ENCODE measurements at regions not wholly inside any gene's neighbourhood (a gene's known extent, or its start where the extent isn't known, plus 50 kb on each side); places are given as distances from the start of the nearest gene placed in this dataset.

DNA sequence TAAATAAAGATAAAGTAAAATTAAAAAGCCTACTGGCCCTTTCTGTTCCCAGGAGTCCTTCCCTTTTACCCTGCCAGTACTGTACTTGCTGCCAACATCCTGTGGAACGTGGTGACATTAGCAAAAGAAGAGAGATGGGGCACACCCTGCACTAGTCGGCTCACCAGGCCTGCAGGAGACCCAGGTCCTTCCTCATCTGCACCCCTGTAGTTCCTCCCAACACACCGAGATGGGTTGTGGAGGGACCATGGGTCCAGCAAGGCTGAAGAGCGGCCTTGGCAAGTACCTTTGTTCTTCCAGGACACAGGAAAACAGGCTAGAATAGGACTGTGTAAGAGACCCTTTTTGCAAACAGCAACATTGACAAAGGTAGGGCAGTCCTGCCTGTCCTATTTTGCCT is 98.7 kb upstream of the TMPRSS2 start:
- POLR2A ChIA-PET: no interaction called here
- CTCF ChIA-PET: no interaction called here
- Histone ChIP-seq H3K27ac (ENCODE audit: low read depth, low read length) (no peak overlapping the region), H3K27me3 (ENCODE audit: control insufficient read depth, insufficient read depth, low read length) (peaks cover 23% of the 10 kb centered on the region), H3K9me3 (ENCODE audit: control insufficient read depth, insufficient read depth, low read length) (no peaks in the 10 kb centered on the region), H3K4me3 (ENCODE audit: low read depth, low read length) (no peak overlapping the region)
- TF ChIP-seq CTCF (IDR thresholded peaks at IDR 0.05; ENCODE audit: low read depth, low read length): no peak
- no peak for DNase-seq (ENCODE audit: low read depth, low spot score)

DNA sequence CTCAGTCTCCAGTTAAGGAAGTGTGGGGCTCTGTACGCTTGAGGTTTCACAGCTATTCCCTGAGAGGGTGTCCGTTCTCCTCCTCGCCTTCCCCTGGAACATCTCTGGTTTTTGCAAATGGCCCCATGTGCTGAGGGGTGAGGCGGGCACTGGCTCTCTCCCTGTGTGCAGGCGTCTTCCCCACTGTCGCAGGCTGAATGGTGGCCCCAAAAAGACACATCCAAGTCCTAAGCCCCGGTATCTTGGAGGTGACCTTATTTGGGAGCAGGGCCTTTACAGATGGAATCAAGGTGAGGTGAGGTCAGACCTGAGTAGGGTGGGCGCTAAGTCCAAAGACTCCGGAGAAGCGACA is 98.0 kb upstream of the TMPRSS2 start:
- no peak for TF ChIP-seq CTCF (IDR thresholded peaks at IDR 0.05; ENCODE audit: low read depth, low read length)
- DNase-seq (ENCODE audit: low read depth, low spot score): no peak
- no peak overlapping the region for H3K4me3 ChIP-seq (ENCODE audit: low read depth, low read length)
- H3K27ac ChIP-seq (ENCODE audit: low read depth, low read length): no peak overlapping the region
- ChIA-PET POLR2A (no interaction called here), CTCF (no interaction called here)
- H3K27me3 ChIP-seq (ENCODE audit: control insufficient read depth, insufficient read depth, low read length): peaks cover 17% of the 10 kb centered on the region
- H3K9me3 ChIP-seq (ENCODE audit: control insufficient read depth, insufficient read depth, low read length): no peaks in the 10 kb centered on the region

DNA sequence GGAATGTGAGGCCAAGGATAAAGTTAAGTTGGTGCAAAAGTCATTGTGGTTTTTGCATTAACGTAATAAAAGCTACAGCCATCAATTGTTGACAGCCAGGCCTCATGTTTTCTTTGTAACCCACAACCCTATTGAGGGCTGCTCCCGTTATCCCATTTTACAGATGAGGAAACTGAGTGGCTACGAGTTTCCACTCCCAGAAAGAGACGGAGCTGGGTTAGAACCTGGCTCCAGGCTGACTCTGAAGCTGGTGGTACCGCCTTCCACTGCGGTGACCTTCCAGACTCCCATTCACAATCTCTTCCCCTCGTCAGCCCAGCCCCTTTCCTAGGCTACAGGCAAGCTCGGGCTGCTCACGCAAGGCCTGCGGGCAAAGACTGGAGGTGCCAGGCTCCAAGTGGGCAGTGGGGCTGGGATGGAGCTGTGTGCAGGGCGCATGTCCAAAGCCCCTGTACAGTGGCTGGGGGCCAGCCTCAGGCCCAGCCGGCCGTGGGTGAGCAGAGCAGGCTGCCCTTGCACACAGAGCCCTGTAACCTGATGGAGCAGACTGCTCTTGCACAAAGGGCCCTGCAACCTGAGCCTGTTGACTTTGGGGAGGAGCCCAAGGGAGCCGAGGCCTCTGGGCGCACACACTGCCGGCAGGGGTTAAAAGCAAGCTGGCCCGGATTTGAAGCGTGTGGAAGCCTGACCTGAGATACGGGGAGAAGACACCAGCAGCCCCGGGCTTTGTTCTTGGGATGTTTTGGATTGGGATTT is 97.4 kb upstream of the TMPRSS2 start:
- Histone ChIP-seq H3K27ac (ENCODE audit: low read depth, low read length) (no peak overlapping the region), H3K9me3 (ENCODE audit: control insufficient read depth, insufficient read depth, low read length) (no peaks in the 10 kb centered on the region), H3K27me3 (ENCODE audit: control insufficient read depth, insufficient read depth, low read length) (peaks cover 16% of the 10 kb centered on the region), H3K4me3 (ENCODE audit: low read depth, low read length) (no peak overlapping the region)
- no peak for TF ChIP-seq CTCF (IDR thresholded peaks at IDR 0.05; ENCODE audit: low read depth, low read length)
- ChIA-PET POLR2A (no interaction called here), CTCF (interaction anchor here (1.1 kb wide), 1 partner anchor 212 kb away, joined by 3 read pairs; no protein-coding TSS in a partner anchor)
- no peak for DNase-seq (ENCODE audit: low read depth, low spot score)

GRCh38 chr21:41604583-41605041 is 96.7 kb upstream of the TMPRSS2 start:
- no peak overlapping the region for H3K4me3 ChIP-seq (ENCODE audit: low read depth, low read length)
- POLR2A ChIA-PET: no interaction called here
- no peak for DNase-seq (ENCODE audit: low read depth, low spot score)
- H3K27ac ChIP-seq (ENCODE audit: low read depth, low read length): no peak overlapping the region
- no peak for TF ChIP-seq CTCF (IDR thresholded peaks at IDR 0.05; ENCODE audit: low read depth, low read length)
- H3K9me3 ChIP-seq (ENCODE audit: control insufficient read depth, insufficient read depth, low read length): no peaks in the 10 kb centered on the region
- CTCF ChIA-PET: interaction anchor here (1.1 kb wide), 1 partner anchor 212 kb away, joined by 3 read pairs; no protein-coding TSS in a partner anchor
- H3K27me3 ChIP-seq (ENCODE audit: control insufficient read depth, insufficient read depth, low read length): peaks cover 15% of the 10 kb centered on the region

DNA sequence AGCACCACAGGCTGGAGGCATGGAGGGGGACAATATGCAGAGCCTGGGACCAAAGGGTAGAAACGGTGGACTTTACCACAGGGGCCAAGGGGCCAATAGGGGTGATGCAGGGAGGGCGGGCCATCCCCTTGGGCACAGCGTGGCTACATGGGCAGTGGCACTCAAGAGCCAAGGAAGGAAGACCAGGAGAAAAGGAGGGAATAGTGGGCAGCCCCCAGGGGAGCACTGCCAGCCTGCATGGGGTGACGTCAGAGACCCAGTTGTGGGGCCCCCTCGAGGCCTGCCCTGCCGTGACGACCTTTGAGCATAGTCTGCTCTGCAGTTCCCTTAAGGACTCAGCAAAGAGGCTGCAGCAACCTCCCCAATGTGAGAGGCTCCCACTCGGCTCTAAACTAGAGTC is 95.5 kb upstream of the TMPRSS2 start:
- ChIA-PET CTCF (interaction anchor here (0.7 to 3.8 kb wide), 2 partner anchors 9 to 23 kb away, joined by 9 to 26 read pairs; no protein-coding TSS in a partner anchor), POLR2A (no interaction called here)
- H3K9me3 ChIP-seq (ENCODE audit: control insufficient read depth, insufficient read depth, low read length): no peaks in the 10 kb centered on the region; the same call in 1 of the 2 replicates
- H3K4me3 ChIP-seq (ENCODE audit: low read depth, low read length): no peak overlapping the region
- H3K27ac ChIP-seq (ENCODE audit: low read depth, low read length): no peak overlapping the region
- peaks cover 13% of the 10 kb centered on the region for H3K27me3 ChIP-seq (ENCODE audit: control insufficient read depth, insufficient read depth, low read length)
- DNase-seq (ENCODE audit: low read depth, low spot score): no peak
- no peak for TF ChIP-seq CTCF (IDR thresholded peaks at IDR 0.05; ENCODE audit: low read depth, low read length)
